NCI-H2196 (cell line): ENCODE measurements at regions not wholly inside any gene's neighbourhood (a gene's known extent, or its start where the extent isn't known, plus 50 kb on each side); places are given as distances from the start of the nearest gene placed in this dataset.
"Not testable (repeated sequence)": the region's sequence is repeated elsewhere in the genome, so short reads cannot be mapped to it uniquely, and the experiment has no call there.

ENCODE experiments used
- DNase-seq: peaks from one replicate; lab custom pipeline; 2025; ENCODE audit not compliant: unreplicated experiment; lab: John Stamatoyannopoulos, UW

DNA sequence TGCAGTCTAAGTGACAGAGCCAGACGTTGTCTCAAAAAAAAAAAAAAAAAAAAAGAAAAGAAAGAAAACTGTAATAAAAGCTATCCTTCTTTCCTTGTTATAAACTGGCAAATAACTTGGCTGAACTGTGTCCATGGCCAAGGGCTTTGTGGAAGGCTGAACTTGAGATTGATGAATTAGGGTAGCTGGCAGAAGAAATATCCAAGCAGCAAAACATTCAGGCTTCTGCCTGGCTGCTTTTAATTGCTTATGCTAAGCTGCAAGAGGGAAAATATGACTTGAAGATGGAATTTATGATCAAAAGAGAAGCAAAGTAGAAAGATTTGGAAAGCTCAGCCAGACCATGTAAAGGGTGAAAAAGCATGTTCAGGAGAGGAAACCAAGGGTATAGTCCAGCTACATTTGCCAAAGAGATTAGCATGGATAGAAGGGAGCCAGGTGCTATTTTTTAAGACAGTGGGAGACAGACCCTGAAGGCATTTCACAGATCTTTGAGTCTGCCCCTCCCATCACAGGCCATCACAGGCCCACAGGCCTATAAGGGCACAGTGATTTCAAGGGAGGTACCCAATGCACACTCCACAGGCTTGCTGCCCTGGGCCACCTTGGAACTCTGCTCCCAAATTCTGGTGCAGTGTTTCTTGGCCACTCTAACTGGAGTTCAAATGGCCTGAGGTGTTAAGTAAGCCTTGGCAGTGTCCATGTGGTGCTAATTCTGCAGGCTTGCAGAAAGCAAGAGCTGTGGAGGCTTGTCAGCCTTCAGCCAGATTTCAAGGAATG is 226.0 kb downstream of the AEBP2 start:
- no peak for DNase-seq

DNA sequence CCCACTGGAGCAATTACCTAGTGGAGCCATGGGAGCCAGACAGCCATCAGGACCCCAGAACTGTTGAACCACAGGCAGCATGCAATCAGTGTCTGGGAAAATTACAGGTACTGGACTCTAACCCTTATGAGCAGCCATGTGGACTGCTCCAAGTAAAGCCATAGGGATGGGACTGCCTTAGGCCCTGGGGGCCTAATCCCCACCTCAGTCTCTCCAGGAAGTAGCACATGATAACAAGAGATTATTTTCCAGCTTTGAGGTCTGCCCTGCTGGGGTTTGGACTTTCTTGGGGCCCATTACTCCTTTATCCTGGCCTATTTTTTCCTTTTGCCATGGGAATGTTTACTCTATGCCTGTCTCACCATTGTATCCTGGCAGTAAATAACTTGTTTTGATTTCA is 226.8 kb downstream of the AEBP2 start:
- DNase-seq, result no peak

DNA sequence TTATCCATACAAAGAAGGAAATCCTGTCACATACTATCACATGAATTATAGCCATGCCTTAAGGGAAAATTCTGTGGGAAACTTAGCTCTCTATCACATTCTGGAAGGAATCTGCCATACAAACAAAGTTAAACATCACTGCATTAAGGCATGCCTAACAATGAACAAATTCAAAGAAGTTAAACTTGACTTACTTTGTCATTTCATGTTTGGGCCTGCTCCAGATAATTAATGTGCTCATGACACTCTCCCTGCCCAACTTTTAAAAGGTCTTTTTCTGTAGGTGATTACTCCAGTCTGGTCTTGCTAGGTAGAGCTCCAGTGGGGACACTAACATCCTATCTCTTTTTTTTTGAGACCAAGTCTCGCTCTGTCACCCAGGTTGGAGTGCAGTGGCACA is 230.5 kb downstream of the AEBP2 start:
- no peak for DNase-seq

DNA sequence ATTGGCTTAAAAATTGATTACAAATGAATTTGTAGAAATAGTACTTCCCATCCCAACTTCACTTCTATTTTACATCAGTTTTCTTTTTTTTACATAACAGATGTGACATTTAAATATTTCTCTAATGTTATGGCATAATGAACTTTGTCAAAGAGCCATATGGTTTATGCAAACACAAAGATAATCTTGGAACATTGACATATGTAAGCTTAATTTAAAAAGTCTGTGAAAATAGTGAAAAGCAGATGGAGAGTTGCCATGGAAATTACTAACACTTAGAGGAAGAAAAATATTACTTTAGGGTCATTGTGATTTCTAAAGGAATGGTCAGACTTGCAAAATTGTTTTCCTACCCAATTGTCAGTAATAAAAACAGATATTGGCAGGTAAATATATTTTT is 232.4 kb downstream of the AEBP2 start:
- DNase-seq, result no peak

DNA sequence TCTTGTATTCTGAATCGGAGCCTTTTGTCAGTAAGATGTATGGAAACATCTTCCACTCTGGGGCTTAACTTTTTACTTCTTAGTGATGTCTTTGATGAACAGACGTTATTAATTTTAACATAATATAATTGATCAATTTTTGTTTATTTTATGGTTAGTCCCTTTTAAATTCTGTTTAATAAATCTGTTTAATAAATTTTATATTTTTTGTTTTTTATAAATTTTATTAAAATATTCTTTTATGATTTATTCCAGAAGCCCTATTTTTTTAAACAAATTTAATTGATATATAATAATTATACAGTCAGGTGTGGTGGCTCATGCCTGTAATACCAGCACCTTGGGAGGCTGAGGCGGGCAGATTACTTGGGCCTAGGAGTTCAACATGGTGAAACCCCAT is 235.1 kb downstream of the AEBP2 start:
- DNase-seq, result no peak

- DNase-seq, result no peak
Observed at GRCh38 chr12:19675361-19675760, 236.1 kb downstream of the AEBP2 start.

DNA sequence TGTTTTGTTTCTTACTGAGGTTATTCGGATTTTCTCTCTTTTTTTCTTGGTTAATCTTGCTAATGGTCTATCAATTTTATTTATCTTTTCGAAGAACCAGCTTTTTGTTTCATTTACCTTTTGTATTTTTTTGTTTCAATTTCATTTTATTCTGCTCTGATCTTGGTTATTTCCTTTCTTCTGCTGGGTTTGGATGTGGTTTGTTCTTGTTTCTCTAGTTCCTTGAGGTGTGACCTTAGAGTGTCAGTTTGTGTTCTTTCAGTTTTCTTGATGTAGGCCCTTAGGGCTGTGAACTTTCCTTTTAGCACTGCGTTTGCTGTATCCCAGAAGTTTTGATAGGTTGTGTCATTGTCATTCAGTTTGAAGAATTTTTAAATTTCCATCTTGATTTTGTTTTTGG is 239.2 kb downstream of the AEBP2 start:
- not testable (repeated sequence) for DNase-seq

DNA sequence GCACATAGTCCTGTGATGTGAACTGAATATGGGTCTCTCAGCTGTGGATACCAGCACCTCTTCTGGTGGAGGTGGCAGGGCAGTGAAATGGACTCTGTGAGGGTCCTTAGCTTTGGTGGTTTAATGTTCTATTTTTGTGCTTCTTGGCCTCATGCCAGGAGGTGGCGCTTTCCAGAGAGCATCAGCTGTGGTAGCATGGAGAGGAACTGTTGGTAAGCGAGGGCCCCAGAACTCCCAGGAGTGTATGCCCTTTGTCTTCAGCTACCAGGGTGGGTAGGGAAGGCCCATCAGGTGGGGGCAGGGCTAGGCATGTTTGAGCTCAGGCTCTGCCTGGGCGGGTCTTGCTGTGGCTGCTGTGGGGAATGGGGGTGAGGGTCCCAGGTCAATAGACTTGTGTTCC is 241.7 kb downstream of the AEBP2 start:
- no peak for DNase-seq

- no peak for DNase-seq
Observed at GRCh38 chr12:19683178-19683927, 244.1 kb downstream of the AEBP2 start.

DNA sequence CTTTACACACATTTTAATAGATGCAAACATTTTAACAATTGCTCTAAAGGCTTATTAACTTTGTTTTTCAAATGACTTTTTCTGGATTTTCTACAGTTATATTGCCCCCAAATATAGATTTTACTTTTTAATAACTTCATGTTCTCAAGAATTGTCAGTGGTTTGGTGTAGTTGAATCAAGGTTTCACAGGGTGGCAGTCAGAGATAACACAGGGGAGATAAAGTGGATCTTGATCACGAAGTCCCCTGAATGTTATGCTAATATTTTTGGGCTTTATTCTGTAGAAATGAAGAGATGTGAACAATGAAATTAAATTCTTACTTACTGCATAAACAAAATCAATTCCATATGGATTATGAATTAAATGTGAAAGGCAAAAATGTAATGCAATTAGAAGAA is 248.1 kb downstream of the AEBP2 start:
- DNase-seq, result no peak

GRCh38 chr12:19688532-19688931 is 249.2 kb downstream of the AEBP2 start:
- peak; percentile 23 for DNase-seq

GRCh38 chr12:19689226-19689625 is 249.9 kb downstream of the AEBP2 start:
- DNase-seq, result no peak

DNA sequence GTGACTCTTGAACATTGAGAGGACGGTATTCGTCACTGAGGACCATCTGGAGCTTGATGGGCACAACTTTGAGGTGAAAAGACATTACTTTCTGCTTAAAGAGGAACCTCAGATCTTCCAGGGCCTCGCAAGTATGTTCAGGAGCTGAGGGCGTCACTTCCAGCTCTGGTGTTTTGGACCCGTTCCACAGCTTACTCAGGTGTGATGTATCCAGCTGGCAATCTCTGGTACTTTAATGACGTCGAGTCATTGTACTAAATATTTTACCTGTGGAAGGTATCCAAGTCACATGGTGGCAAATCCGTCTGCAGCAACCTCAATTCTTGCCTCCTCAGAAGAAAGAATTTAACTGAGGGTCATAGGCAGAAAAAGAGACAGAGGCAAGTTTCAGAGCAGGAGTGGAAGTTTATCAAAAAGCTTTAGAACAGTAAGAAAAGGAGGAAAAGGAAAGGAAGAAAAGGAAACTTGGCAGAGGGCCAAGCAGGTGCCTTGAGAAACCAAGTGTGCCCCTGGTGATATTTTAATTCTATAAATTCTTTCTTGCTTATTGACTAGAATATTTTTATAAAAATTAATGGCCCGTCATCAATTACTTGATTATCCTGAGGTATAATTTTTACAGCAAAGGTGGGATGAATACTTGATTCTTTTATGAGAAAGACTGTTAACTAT is 250.6 kb downstream of the AEBP2 start:
- peak; percentile 91 for DNase-seq

GRCh38 chr12:19692091-19692490 is 252.8 kb downstream of the AEBP2 start:
- DNase-seq, result no peak

DNA sequence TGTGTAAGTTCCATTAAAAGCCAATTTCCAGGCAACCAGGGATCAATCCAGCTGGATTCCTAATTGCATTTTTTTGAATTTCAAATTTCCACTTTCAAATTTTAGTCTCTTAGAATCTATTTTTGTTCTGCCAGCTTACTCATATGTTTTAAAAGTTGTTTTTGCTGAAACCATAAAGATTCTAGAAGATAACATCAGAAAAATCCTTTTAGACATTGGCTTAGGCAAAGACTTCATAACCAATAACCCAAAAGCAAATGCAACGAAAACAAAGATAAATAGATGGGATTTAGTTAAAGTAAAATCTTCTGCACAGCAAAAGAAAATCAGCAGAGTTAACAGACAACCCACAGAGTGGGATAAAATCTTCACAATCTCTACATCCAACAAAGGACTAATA is 253.3 kb downstream of the AEBP2 start:
- no peak for DNase-seq

DNA sequence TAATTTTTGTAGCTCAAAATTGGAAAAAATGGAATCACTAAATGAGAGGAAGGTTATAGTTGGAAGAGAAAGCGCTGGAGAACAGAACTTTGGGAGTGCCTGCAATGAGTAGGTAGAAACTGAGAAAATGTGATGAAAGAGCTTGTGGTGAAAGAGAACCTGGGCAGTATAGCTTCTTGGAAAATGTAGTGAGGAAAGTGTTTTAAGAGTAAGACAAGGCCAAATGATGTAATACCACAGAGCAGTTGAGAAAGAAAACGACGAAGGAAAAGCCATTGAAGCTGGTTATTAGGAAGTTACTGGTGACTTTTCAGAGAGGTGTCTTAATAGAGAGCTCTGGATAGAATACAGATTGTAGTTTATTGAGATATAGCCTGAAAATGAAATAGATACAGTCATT is 255.3 kb downstream of the AEBP2 start:
- DNase-seq, result no peak

- DNase-seq, result no peak
Observed at GRCh38 chr12:19695244-19696098, 256.2 kb downstream of the AEBP2 start.

GRCh38 chr12:19700969-19701368 is 261.7 kb downstream of the AEBP2 start:
- no peak for DNase-seq

DNA sequence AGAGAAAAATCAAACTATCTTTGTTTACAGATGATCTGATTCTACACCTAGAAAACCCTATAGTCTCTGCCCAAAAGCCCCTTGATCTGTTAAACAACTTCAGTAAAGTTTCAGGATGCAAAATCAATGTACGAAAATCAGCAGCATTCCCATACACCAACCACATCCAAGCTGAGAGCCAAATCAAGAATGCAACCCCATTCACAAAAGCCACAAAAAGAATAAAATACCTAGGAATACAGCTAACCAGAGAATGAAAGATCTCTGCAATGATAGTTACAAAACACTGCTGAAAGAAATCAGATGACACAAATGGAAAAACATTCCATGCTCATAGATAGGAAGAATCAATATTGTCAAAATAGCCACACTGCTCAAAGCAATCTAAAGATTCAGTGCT is 265.7 kb downstream of the AEBP2 start:
- DNase-seq, result no peak

GRCh38 chr12:19706936-19707335 is 267.6 kb downstream of the AEBP2 start:
- no peak for DNase-seq

GRCh38 chr12:19707948-19708409 is 268.7 kb downstream of the AEBP2 start:
- DNase-seq, result no peak
